ENCODE measurements at regions not wholly inside any gene's neighbourhood (a gene's known extent, or its start where the extent isn't known, plus 50 kb on each side); places are given as distances from the start of the nearest gene placed in this dataset.

GRCh38 chr11:112481431-112481830 is 220.8 kb upstream of the PLET1 start:
- no peaks in the 10 kb centered on the region for H3K27me3 ChIP-seq
- intact Hi-C loops (cut with DNase I; ENCODE audit: low total_unique reads): no loop called here
- H3K27ac ChIP-seq: no peak overlapping the region
- H3K4me1 ChIP-seq: no peaks in the 10 kb centered on the region
- TF ChIP-seq CTCF (IDR thresholded peaks at IDR 0.05) (no peak), POLR2A (IDR thresholded peaks at IDR 0.05) (no peak)
- DNase-seq: no peak
- no peaks in the 10 kb centered on the region for H3K9me3 ChIP-seq
- no peaks in the 10 kb centered on the region for H3K36me3 ChIP-seq
- no peak overlapping the region for H3K4me3 ChIP-seq

- intact Hi-C loops (cut with DNase I; ENCODE audit: low total_unique reads): no loop called here
- Histone ChIP-seq H3K36me3 (no peaks in the 10 kb centered on the region), H3K27ac (no peak overlapping the region), H3K4me3 (no peak overlapping the region), H3K27me3 (no peaks in the 10 kb centered on the region), H3K9me3 (no peaks in the 10 kb centered on the region), H3K4me1 (no peaks in the 10 kb centered on the region)
- TF ChIP-seq CTCF (IDR thresholded peaks at IDR 0.05): no peak
- TF ChIP-seq POLR2A (IDR thresholded peaks at IDR 0.05): no peak
- no peak for DNase-seq
These were observed 221.2 kb upstream of the PLET1 start for GRCh38 chr11:112481893-112482292.

GRCh38 chr11:112485280-112485679 is 224.6 kb upstream of the PLET1 start:
- no peaks in the 10 kb centered on the region for H3K36me3 ChIP-seq
- DNase-seq: no peak
- intact Hi-C loops (cut with DNase I; ENCODE audit: low total_unique reads): no loop called here
- H3K27me3 ChIP-seq: no peaks in the 10 kb centered on the region
- H3K27ac ChIP-seq: no peak overlapping the region
- no peak overlapping the region for H3K4me3 ChIP-seq
- no peaks in the 10 kb centered on the region for H3K9me3 ChIP-seq
- no peaks in the 10 kb centered on the region for H3K4me1 ChIP-seq
- no peak for TF ChIP-seq POLR2A (IDR thresholded peaks at IDR 0.05)
- TF ChIP-seq CTCF (IDR thresholded peaks at IDR 0.05): no peak

GRCh38 chr11:112497826-112498225 is 237.2 kb upstream of the PLET1 start:
- Histone ChIP-seq H3K27ac (no peak overlapping the region), H3K4me1 (no peaks in the 10 kb centered on the region), H3K36me3 (no peaks in the 10 kb centered on the region), H3K4me3 (no peak overlapping the region), H3K27me3 (no peaks in the 10 kb centered on the region), H3K9me3 (no peaks in the 10 kb centered on the region)
- intact Hi-C loops (cut with DNase I; ENCODE audit: low total_unique reads): no loop called here
- DNase-seq: no peak
- TF ChIP-seq POLR2A (IDR thresholded peaks at IDR 0.05) (no peak), CTCF (IDR thresholded peaks at IDR 0.05) (no peak)

GRCh38 chr11:112498701-112499100 is 238.0 kb upstream of the PLET1 start:
- no peak overlapping the region for H3K4me3 ChIP-seq
- H3K27me3 ChIP-seq: no peaks in the 10 kb centered on the region
- no peak for DNase-seq
- no peak overlapping the region for H3K27ac ChIP-seq
- H3K4me1 ChIP-seq: no peaks in the 10 kb centered on the region
- no peaks in the 10 kb centered on the region for H3K9me3 ChIP-seq
- no peak for TF ChIP-seq POLR2A (IDR thresholded peaks at IDR 0.05)
- TF ChIP-seq CTCF (IDR thresholded peaks at IDR 0.05): no peak
- intact Hi-C loops (cut with DNase I; ENCODE audit: low total_unique reads): no loop called here
- no peaks in the 10 kb centered on the region for H3K36me3 ChIP-seq
